CD14-positive monocyte (primary cell): ENCODE measurements at regions not wholly inside any gene's neighbourhood (a gene's known extent, or its start where the extent isn't known, plus 50 kb on each side); places are given as distances from the start of the nearest gene placed in this dataset.

Experiments
- DNase-seq, 3 donors: peaks; one replicate each; pipeline ENCODE4 v3.0.0-alpha.2; 2011 to 2022
- H2AFZ ChIP-seq: 2 replicates; pipeline ENCODE4 v1.6.0; 2012; ENCODE audit warnings: mild to moderate bottlenecking, low read depth, low read length, inconsistent platforms; ENCODE audit not compliant: insufficient read depth, poor library complexity, severe bottlenecking
- H3K27ac ChIP-seq, 2 donors: 1 replicate in 1 of 2; 2 replicates in 1 of 2; pipeline ENCODE4 v1.5.1; 2012 to 2013; ENCODE audit warnings: low read length in 2 of 2, control low read depth in 1 of 2, inconsistent platforms in 1 of 2, low read depth in 1 of 2, mild to moderate bottlenecking in 1 of 2
- H3K27me3 ChIP-seq, 2 donors: one replicate each; pipeline versions ENCODE4 v1.6.0 to v1.6.1; 2011 to 2013; ENCODE audit warnings: low read length in 2 of 2; ENCODE audit not compliant: control insufficient read depth in 2 of 2, insufficient read depth in 2 of 2
- H3K36me3 ChIP-seq, 2 donors: replicated peaks in 1 of 2; 1 replicate in 1 of 2; 2 replicates in 1 of 2; pipeline versions ENCODE4 v1.5.1 to v1.6.1; 2012 to 2013; ENCODE audit warnings: low read length in 2 of 2, control low read depth in 1 of 2, inconsistent platforms in 1 of 2, mild to moderate bottlenecking in 1 of 2; ENCODE audit not compliant: insufficient read depth in 2 of 2, control insufficient read depth in 1 of 2
- H3K4me1 ChIP-seq, 2 donors: 1 replicate in 1 of 2; 2 replicates in 1 of 2; pipeline versions ENCODE4 v1.5.1 to v1.6.1; 2012 to 2013; ENCODE audit warnings: low read length in 2 of 2, control low read depth in 1 of 2, inconsistent platforms in 1 of 2, mild to moderate bottlenecking in 1 of 2, moderate library complexity in 1 of 2; ENCODE audit not compliant: insufficient read depth in 2 of 2, control insufficient read depth in 1 of 2
- H3K4me2 ChIP-seq: replicated peaks from 2 replicates; pipeline ENCODE3; 2012; ENCODE audit warnings: low read length, moderate library complexity, mild to moderate bottlenecking; ENCODE audit not compliant: poor library complexity, severe bottlenecking; ENCODE audit errors: extremely low read depth
- H3K4me3 ChIP-seq, 3 experiments: fragments of 200-600 bp in 1 of 3; sonication (generic) in 1 of 3; replicated peaks in 1 of 3; 1 replicate in 2 of 3; 2 replicates in 1 of 3; pipeline ENCODE4 v1.5.1; 2011 to 2013; ENCODE audit warnings: low read length in 3 of 3, mild to moderate bottlenecking in 3 of 3, control low read depth in 2 of 3, low read depth in 2 of 3, inconsistent platforms in 1 of 3, moderate library complexity in 1 of 3
- H3K79me2 ChIP-seq: 2 replicates; pipeline ENCODE4 v1.6.0; 2012; ENCODE audit warnings: mild to moderate bottlenecking, control low read depth, inconsistent platforms, low read length, moderate library complexity; ENCODE audit not compliant: insufficient read depth
- H3K9ac ChIP-seq: 2 replicates; pipeline ENCODE4 v1.6.0; 2017; ENCODE audit warnings: low read length, mild to moderate bottlenecking; ENCODE audit not compliant: insufficient read depth, poor library complexity, severe bottlenecking
- H3K9me3 ChIP-seq, 2 donors: replicated peaks in 1 of 2; 1 replicate in 1 of 2; 2 replicates in 1 of 2; pipeline versions ENCODE4 v1.5.1 to v1.6.1; 2012 to 2013; ENCODE audit warnings: low read length in 2 of 2, control low read depth in 1 of 2; ENCODE audit not compliant: control insufficient read depth in 1 of 2, insufficient read depth in 1 of 2
- H4K20me1 ChIP-seq: 2 replicates; pipeline ENCODE4 v1.6.0; 2012; ENCODE audit warnings: mild to moderate bottlenecking, low read length, control low read depth, moderate library complexity; ENCODE audit not compliant: insufficient read depth
- H3K27ac Mint-ChIP-seq, 7 donors: one replicate each; pipeline ENCODE4 v1.8.0; 2020; ENCODE audit warnings: mild to moderate bottlenecking in 7 of 7, mixed read lengths in 7 of 7, moderate library complexity in 6 of 7, inconsistent platforms in 2 of 7
- H3K27me3 Mint-ChIP-seq, 3 donors: one replicate each; pipeline ENCODE4 v1.8.0; 2021 to 2022; ENCODE audit warnings: low read depth in 3 of 3, mild to moderate bottlenecking in 3 of 3, mixed read lengths in 3 of 3, moderate library complexity in 3 of 3, inconsistent platforms in 1 of 3
- H3K36me3 Mint-ChIP-seq, 2 donors: one replicate each; pipeline ENCODE4 v1.8.0; 2020; ENCODE audit warnings: mixed read lengths in 2 of 2, inconsistent platforms in 1 of 2, mild to moderate bottlenecking in 1 of 2
- H3K4me1 Mint-ChIP-seq: one replicate; pipeline ENCODE4 v1.8.0; 2020; ENCODE audit warnings: mild to moderate bottlenecking, mixed read lengths
- H3K4me3 Mint-ChIP-seq, 2 donors: one replicate each; pipeline ENCODE4 v1.8.0; 2020; ENCODE audit warnings: mild to moderate bottlenecking in 2 of 2, mixed read lengths in 2 of 2, moderate library complexity in 1 of 2
- H3K9me3 Mint-ChIP-seq, 7 donors: one replicate each; pipeline ENCODE4 v1.8.0; 2020 to 2022; ENCODE audit warnings: mixed read lengths in 7 of 7, mild to moderate bottlenecking in 6 of 7, moderate library complexity in 6 of 7, inconsistent platforms in 2 of 7
- WGBS: methylation state at CpG from one replicate; pipeline ENCODE4 v1.1.5; 2013; ENCODE audit warnings: missing lambda C conversion rate; ENCODE audit not compliant: insufficient coverage; 5-methylcytosine and 5-hydroxymethylcytosine counted together
- intact Hi-C, 2 donors: fragments of 100-400 bp; cut with micrococcal nuclease; formaldehyde crosslinking; loops; one replicate each; pipeline versions ENCODE4 v1.15.0 to v1.15.1; 2023
- TF ChIP-seq, protein P1 (sequence below): fragments of 200-600 bp; IDR thresholded peaks from one replicate; pipeline ENCODE4 v1.8.0; 2022; ENCODE audit warnings: antibody characterized with exemption, mild to moderate bottlenecking

DNA sequence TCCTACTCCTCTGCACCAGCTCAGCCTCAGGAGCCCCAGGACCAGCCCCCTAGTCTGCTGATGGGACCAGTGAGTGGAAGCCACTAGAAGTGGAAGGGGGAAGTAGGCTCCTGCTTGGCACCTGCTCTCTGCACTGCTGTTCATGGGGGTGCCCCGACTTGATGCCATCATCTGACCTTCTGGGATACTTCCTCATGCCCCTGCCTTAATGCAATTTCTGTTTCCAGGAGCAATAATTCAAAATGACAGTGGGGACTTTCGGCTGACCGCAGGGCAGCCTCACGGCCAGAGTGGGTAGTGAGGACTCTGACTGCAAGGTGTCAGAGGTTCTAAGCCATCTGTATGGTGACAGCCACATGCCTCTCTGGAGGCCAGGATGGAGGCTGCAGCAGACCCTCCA lies 196.4 kb upstream of the WSCD1 start:
- H3K27ac Mint-ChIP-seq, result no peak overlapping the region

DNA sequence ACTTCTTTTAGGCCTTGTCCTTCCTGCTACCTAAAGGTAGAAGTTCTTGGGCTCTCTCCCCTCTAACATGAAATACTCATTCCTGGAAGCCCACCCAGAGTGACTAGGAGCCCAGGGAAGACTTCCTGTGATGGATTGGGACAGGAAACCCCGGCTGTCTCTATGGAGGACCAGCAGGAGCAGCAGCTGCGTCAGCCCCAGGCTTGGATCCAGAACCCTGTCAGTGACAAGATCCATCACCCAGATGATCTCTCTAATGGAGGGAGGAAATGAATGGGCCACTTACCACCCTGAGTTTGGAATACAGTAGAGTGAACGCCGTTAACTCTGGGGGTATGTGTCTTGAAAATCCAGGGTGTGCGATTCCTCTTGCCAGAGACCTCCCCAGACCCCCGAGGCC lies 195.7 kb upstream of the WSCD1 start:
- intact Hi-C loops, result no loop called here
- no peaks in the 10 kb centered on the region for H3K79me2 ChIP-seq
- no peaks in the 10 kb centered on the region for H4K20me1 ChIP-seq
- H3K27me3 Mint-ChIP-seq, result peaks cover 5 to 8% (median 7%) of the 10 kb centered on the region in 3 donors
- H3K9me3 Mint-ChIP-seq, result no peaks in the 10 kb centered on the region
- H3K27ac ChIP-seq, result no peak overlapping the region
- no peak overlapping the region for H2AFZ ChIP-seq
- no peaks in the 10 kb centered on the region for H3K36me3 ChIP-seq
- H3K9ac ChIP-seq, result no peak overlapping the region
- TF ChIP-seq, protein P1, sequence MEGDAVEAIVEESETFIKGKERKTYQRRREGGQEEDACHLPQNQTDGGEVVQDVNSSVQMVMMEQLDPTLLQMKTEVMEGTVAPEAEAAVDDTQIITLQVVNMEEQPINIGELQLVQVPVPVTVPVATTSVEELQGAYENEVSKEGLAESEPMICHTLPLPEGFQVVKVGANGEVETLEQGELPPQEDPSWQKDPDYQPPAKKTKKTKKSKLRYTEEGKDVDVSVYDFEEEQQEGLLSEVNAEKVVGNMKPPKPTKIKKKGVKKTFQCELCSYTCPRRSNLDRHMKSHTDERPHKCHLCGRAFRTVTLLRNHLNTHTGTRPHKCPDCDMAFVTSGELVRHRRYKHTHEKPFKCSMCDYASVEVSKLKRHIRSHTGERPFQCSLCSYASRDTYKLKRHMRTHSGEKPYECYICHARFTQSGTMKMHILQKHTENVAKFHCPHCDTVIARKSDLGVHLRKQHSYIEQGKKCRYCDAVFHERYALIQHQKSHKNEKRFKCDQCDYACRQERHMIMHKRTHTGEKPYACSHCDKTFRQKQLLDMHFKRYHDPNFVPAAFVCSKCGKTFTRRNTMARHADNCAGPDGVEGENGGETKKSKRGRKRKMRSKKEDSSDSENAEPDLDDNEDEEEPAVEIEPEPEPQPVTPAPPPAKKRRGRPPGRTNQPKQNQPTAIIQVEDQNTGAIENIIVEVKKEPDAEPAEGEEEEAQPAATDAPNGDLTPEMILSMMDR, result no peak
- H3K9me3 ChIP-seq, result no peaks in the 10 kb centered on the region
- H3K4me3 ChIP-seq, result no peak overlapping the region
- no peak overlapping the region for H3K4me2 ChIP-seq
- DNase-seq, result no peak
- H3K4me3 Mint-ChIP-seq, result no peak overlapping the region
- H3K4me1 ChIP-seq, result no peaks in the 10 kb centered on the region
- H3K36me3 Mint-ChIP-seq, result no peaks in the 10 kb centered on the region
- H3K27ac Mint-ChIP-seq, result no peak overlapping the region
- peaks cover 0 to 1% of the 10 kb centered on the region in 2 donors for H3K27me3 ChIP-seq
- 80% methylated on average over 3 of the region's 6 CpGs for WGBS
- H3K4me1 Mint-ChIP-seq, result no peaks in the 10 kb centered on the region

More for the DNA sequence above, 196.4 kb upstream of the WSCD1 start:
- TF ChIP-seq, protein P1, result no peak
- no peaks in the 10 kb centered on the region for H3K4me1 Mint-ChIP-seq
- no peaks in the 10 kb centered on the region for H3K36me3 Mint-ChIP-seq
- intact Hi-C loops, result no loop called here
- H3K27ac ChIP-seq, result no peak overlapping the region
- no peak overlapping the region for H3K4me3 Mint-ChIP-seq
- WGBS, result 0% methylated on average over 1 of the region's 4 CpGs
- H3K9ac ChIP-seq, result no peak overlapping the region
- no peaks in the 10 kb centered on the region for H3K9me3 Mint-ChIP-seq
- no peak overlapping the region for H3K4me2 ChIP-seq
- no peaks in the 10 kb centered on the region for H3K4me1 ChIP-seq
- H3K27me3 Mint-ChIP-seq, result peaks cover 2 to 8% (median 5%) of the 10 kb centered on the region in 3 donors
- H3K27me3 ChIP-seq, result no peaks in the 10 kb centered on the region
- no peaks in the 10 kb centered on the region for H3K79me2 ChIP-seq
- no peaks in the 10 kb centered on the region for H4K20me1 ChIP-seq
- H2AFZ ChIP-seq, result no peak overlapping the region
- DNase-seq, result no peak
- no peak overlapping the region for H3K4me3 ChIP-seq
- no peaks in the 10 kb centered on the region for H3K9me3 ChIP-seq
- no peaks in the 10 kb centered on the region for H3K36me3 ChIP-seq
